HepG2 (cell line): ENCODE measurements at regions not wholly inside any gene's neighbourhood (a gene's known extent, or its start where the extent isn't known, plus 50 kb on each side); places are given as distances from the start of the nearest gene placed in this dataset.
A peak's percentile ranks its signal among the peaks of the same experiment; 100 is the strongest.

Experiments
- ARNT ChIP-seq: fragments of 450-650 bp; IDR thresholded peaks from 2 replicates; pipeline ENCODE4 v1.6.1; 2017
- CREBL2 ChIP-seq: sonication (generic); formaldehyde crosslinking; IDR thresholded peaks from 2 replicates; pipeline ENCODE4 v1.8.1; 2023; ENCODE audit warnings: missing genetic modification reagents, mild to moderate bottlenecking, borderline replicate concordance
- DPF2 ChIP-seq: sonication (generic); formaldehyde crosslinking; IDR thresholded peaks from 2 replicates; pipeline ENCODE4 v1.4.0; 2020; ENCODE audit warnings: mild to moderate bottlenecking, low read depth, missing genetic modification reagents, borderline replicate concordance
- ETV5 ChIP-seq: IDR thresholded peaks from 2 replicates; pipeline ENCODE4 v1.6.1; 2018; ENCODE audit warnings: missing biosample characterization, missing genetic modification reagents, inconsistent platforms, borderline replicate concordance
- FOSL2 ChIP-seq: sonication (generic); formaldehyde crosslinking; IDR thresholded peaks from 2 replicates; pipeline ENCODE4 v1.4.0; 2020; ENCODE audit warnings: missing genetic modification reagents
- GATAD1 ChIP-seq: IDR thresholded peaks from 2 replicates; pipeline ENCODE4 v1.6.1; 2016; ENCODE audit warnings: missing genetic modification reagents, missing compliant biosample characterization
- GRHL1 ChIP-seq: sonication (generic); formaldehyde crosslinking; conservative IDR thresholded peaks from 2 replicates; pipeline ENCODE4 v1.8.0; 2022; ENCODE audit warnings: missing genetic modification reagents
- KAT8 ChIP-seq: IDR thresholded peaks from 2 replicates; pipeline ENCODE4 v1.6.1; 2016; ENCODE audit warnings: missing genetic modification reagents, missing compliant biosample characterization
- MTA1 ChIP-seq: sonication (generic); formaldehyde crosslinking; IDR thresholded peaks from 2 replicates; pipeline ENCODE4 v1.4.0; 2020; ENCODE audit warnings: missing genetic modification reagents, mild to moderate bottlenecking, borderline replicate concordance
- NCOA1 ChIP-seq: sonication (generic); formaldehyde crosslinking; IDR thresholded peaks from 2 replicates; pipeline ENCODE4 v1.9.0; 2021; ENCODE audit warnings: missing genetic modification reagents
- NFIB ChIP-seq: sonication (generic); formaldehyde crosslinking; IDR thresholded peaks from 2 replicates; pipeline ENCODE4 v1.9.0; 2021; ENCODE audit warnings: missing genetic modification reagents, mild to moderate bottlenecking, borderline replicate concordance
- NR2C2 ChIP-seq: sonication (generic); formaldehyde crosslinking; IDR thresholded peaks from 2 replicates; pipeline ENCODE4 v1.4.0; 2020; ENCODE audit warnings: missing genetic modification reagents, mild to moderate bottlenecking, moderate library complexity, borderline replicate concordance
- PHF21A ChIP-seq: sonication (generic); formaldehyde crosslinking; IDR thresholded peaks from 2 replicates; pipeline ENCODE4 v1.5.0; 2020; ENCODE audit warnings: mild to moderate bottlenecking, missing genetic modification reagents
- RFXAP ChIP-seq: sonication (generic); formaldehyde crosslinking; IDR thresholded peaks from 2 replicates; pipeline ENCODE4 v1.4.0; 2020; ENCODE audit warnings: missing genetic modification reagents, borderline replicate concordance
- RXRA ChIP-seq: sonication (generic); formaldehyde crosslinking; IDR thresholded peaks from 2 replicates; pipeline ENCODE4 v1.5.1; 2020; ENCODE audit warnings: missing genetic modification reagents
- SRY ChIP-seq: sonication (generic); formaldehyde crosslinking; IDR thresholded peaks from 2 replicates; pipeline ENCODE4 v1.8.0; 2022; ENCODE audit warnings: mild to moderate bottlenecking, missing genetic modification reagents
- SUZ12 ChIP-seq: fragments of 150-350 bp; IDR thresholded peaks from 2 replicates; pipeline ENCODE4 v1.6.1; 2014; ENCODE audit warnings: low read depth, low read length
- TEAD3 ChIP-seq: optimal IDR thresholded peaks from 2 replicates; pipeline ENCODE3; 2016; ENCODE audit warnings: borderline replicate concordance
- ZNF138 ChIP-seq: sonication (generic); formaldehyde crosslinking; IDR thresholded peaks from 2 replicates; pipeline ENCODE4 v1.5.0; 2020; ENCODE audit warnings: mild to moderate bottlenecking, low read depth, missing genetic modification reagents
- ZNF205 ChIP-seq: IDR thresholded peaks from 2 replicates; pipeline ENCODE4 v1.6.1; 2018; ENCODE audit warnings: missing biosample characterization, missing genetic modification reagents
- ZNF251 ChIP-seq: sonication (generic); formaldehyde crosslinking; IDR thresholded peaks from 2 replicates; pipeline ENCODE4 v1.9.0; 2021; ENCODE audit warnings: mild to moderate bottlenecking, missing genetic modification reagents
- ZNF275 ChIP-seq: sonication (generic); formaldehyde crosslinking; IDR thresholded peaks from 2 replicates; pipeline ENCODE4 v1.8.0; 2022; ENCODE audit warnings: missing genetic modification reagents, mild to moderate bottlenecking, inconsistent platforms, borderline replicate concordance
- ZNF331 ChIP-seq: sonication (generic); formaldehyde crosslinking; IDR thresholded peaks from 2 replicates; pipeline ENCODE4 v1.4.0; 2020; ENCODE audit warnings: missing genetic modification reagents
- ZNF337 ChIP-seq: sonication (generic); formaldehyde crosslinking; IDR thresholded peaks from 2 replicates; pipeline ENCODE4 v1.5.1; 2020; ENCODE audit warnings: missing genetic modification reagents, low read depth, mild to moderate bottlenecking, borderline replicate concordance
- ZNF33B ChIP-seq: sonication (generic); formaldehyde crosslinking; IDR thresholded peaks from 2 replicates; pipeline ENCODE4 v1.5.1; 2020; ENCODE audit warnings: mild to moderate bottlenecking, missing genetic modification reagents
- ZNF367 ChIP-seq: sonication (generic); formaldehyde crosslinking; IDR thresholded peaks from 2 replicates; pipeline ENCODE4 v1.4.0; 2020; ENCODE audit warnings: missing genetic modification reagents, borderline replicate concordance
- ZNF563 ChIP-seq: sonication (generic); formaldehyde crosslinking; IDR thresholded peaks from 2 replicates; pipeline ENCODE4 v1.8.0; 2022; ENCODE audit warnings: mild to moderate bottlenecking, moderate library complexity, missing genetic modification reagents
- ZNF670 ChIP-seq: sonication (generic); formaldehyde crosslinking; IDR thresholded peaks from 2 replicates; pipeline ENCODE4 v1.8.0; 2022; ENCODE audit warnings: mild to moderate bottlenecking, missing genetic modification reagents, borderline replicate concordance
- ZNF724P ChIP-seq: sonication (generic); formaldehyde crosslinking; IDR thresholded peaks from 2 replicates; pipeline ENCODE4 v1.8.0; 2022; ENCODE audit warnings: missing genetic modification reagents, borderline replicate concordance
- ZNF773 ChIP-seq: sonication (generic); formaldehyde crosslinking; IDR thresholded peaks from 2 replicates; pipeline ENCODE4 v1.4.0; 2020; ENCODE audit warnings: missing genetic modification reagents, borderline replicate concordance
- ZSCAN12 ChIP-seq: sonication (generic); formaldehyde crosslinking; IDR thresholded peaks from 2 replicates; pipeline ENCODE4 v1.9.0; 2021; ENCODE audit warnings: mild to moderate bottlenecking, missing genetic modification reagents

DNA sequence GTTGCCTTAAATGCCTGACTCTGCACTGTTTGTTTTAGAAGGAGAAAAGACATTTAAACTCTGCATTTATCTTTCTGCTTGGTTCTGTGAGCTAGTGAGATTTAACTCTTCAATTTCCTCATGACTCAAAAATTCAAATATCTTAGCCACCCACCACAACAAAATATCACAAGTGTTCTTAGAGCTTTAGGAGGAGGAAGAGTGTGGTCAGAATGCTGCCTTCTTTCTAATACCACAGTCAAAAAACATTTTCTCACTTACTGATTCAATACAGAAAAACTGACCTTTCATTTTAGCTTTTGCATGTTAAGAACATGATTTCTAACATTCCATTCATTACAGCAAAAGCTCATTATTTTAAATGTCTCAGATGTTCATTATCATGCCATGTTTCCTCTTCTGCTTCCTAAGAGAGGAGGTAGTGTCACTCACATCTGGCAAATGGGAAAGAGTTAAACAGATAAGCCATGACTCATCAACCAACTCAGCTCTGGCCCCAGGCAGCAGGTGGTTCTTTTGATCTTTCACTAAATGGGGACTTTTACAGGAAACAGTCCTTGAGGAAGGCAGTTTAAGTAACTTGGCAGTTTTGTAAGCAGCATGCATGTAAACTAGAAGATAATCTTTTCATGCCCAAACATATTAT lies 56.4 kb upstream of the RNU6-8 start (continued):
- no peak for TF ChIP-seq NFIB
- no peak for TF ChIP-seq ARNT
- TF ChIP-seq ZNF138, result no peak
- no peak for TF ChIP-seq ZNF724P
- TF ChIP-seq ZNF205 (CRISPR knock-in tag), result 0 out of 2 replicates have a peak, but pooled peaks have one; percentile 37
- TF ChIP-seq PHF21A (CRISPR knock-in tag), result no peak
- TF ChIP-seq ZNF563 (CRISPR knock-in tag), result no peak
- TF ChIP-seq RFXAP (CRISPR knock-in tag), result no peak
- TF ChIP-seq GRHL1, result no peak
- TF ChIP-seq ZNF275 (CRISPR knock-in tag), result no peak
- TF ChIP-seq NCOA1, result no peak
- no peak for TF ChIP-seq DPF2
- TF ChIP-seq ZNF331 (CRISPR knock-in tag), result peak; percentile 57; the same call in 1 of the 2 replicates
- 0 out of 2 replicates have a peak, but pooled peaks have one; percentile 42 for TF ChIP-seq GATAD1
- no peak for TF ChIP-seq ZNF337 (CRISPR knock-in tag)
- TF ChIP-seq ZNF367 (CRISPR knock-in tag), result no peak
- TF ChIP-seq ZNF33B (CRISPR knock-in tag), result no peak
- no peak for TF ChIP-seq ZNF251
- no peak for TF ChIP-seq CREBL2 (CRISPR knock-in tag)
- peak; percentile 56 for TF ChIP-seq TEAD3 (CRISPR knock-in tag)
- no peak for TF ChIP-seq NR2C2 (CRISPR knock-in tag)
- peak; percentile 74; the same call in 1 of the 2 replicates for TF ChIP-seq ETV5 (CRISPR knock-in tag)
- TF ChIP-seq RXRA (CRISPR knock-in tag), result no peak; the same call in 1 of the 2 replicates
- no peak for TF ChIP-seq SRY (CRISPR knock-in tag)
- no peak for TF ChIP-seq SUZ12
- TF ChIP-seq ZNF670 (CRISPR knock-in tag), result no peak
- no peak for TF ChIP-seq MTA1 (CRISPR knock-in tag)
- TF ChIP-seq ZSCAN12 (CRISPR knock-in tag), result no peak
- peak; percentile 68 for TF ChIP-seq KAT8
- TF ChIP-seq ZNF773 (CRISPR knock-in tag), result no peak
- peak; percentile 100 for TF ChIP-seq FOSL2
